Sigmoid colon (tissue), 4 donors: ENCODE measurements at regions not wholly inside any gene's neighbourhood (a gene's known extent, or its start where the extent isn't known, plus 50 kb on each side); places are given as distances from the start of the nearest gene placed in this dataset.

Source experiments
- CTCF ChIP-seq, 4 experiments: fragments of 450-650 bp in 3 of 4; fragments of 200-600 bp in 1 of 4; IDR thresholded peaks; one replicate each; pipeline ENCODE4 v1.5.1; 2016 to 2019; ENCODE audit warnings: antibody characterized with exemption in 4 of 4, mild to moderate bottlenecking in 3 of 4, moderate library complexity in 2 of 4
- EP300 ChIP-seq, 4 donors: sonication (generic); formaldehyde crosslinking; IDR thresholded peaks; one replicate each; pipeline ENCODE4 v1.6.1; 2017; ENCODE audit warnings: antibody characterized with exemption in 4 of 4
- POLR2A ChIP-seq, 2 donors: fragments of 450-650 bp; IDR thresholded peaks; one replicate each; pipeline ENCODE4 v1.6.1; 2016; ENCODE audit warnings: antibody characterized with exemption in 2 of 2, mild to moderate bottlenecking in 2 of 2, moderate library complexity in 2 of 2

GRCh38 chr16:73198481-73198880 lies 150.6 kb upstream of the ZFHX3 start:
- TF ChIP-seq POLR2A (IDR thresholded peaks at IDR 0.05) (no peak), EP300 (IDR thresholded peaks at IDR 0.05) (no peak), CTCF (IDR thresholded peaks at IDR 0.05) (no peak)
